HL-60 (cell line): ENCODE measurements at regions not wholly inside any gene's neighbourhood (a gene's known extent, or its start where the extent isn't known, plus 50 kb on each side); places are given as distances from the start of the nearest gene placed in this dataset.

Experiments
- GABPA ChIP-seq: IDR thresholded peaks from 2 replicates; pipeline ENCODE4 v1.6.1; 2012; ENCODE audit warnings: low read depth
- POLR2AphosphoS5 ChIP-seq: IDR thresholded peaks from 2 replicates; pipeline ENCODE4 v1.6.1; 2012; ENCODE audit warnings: low read depth
- SPI1 ChIP-seq: IDR thresholded peaks from 2 replicates; pipeline ENCODE4 v1.6.1; 2012; ENCODE audit warnings: low read depth, mild to moderate bottlenecking, borderline replicate concordance
- TF ChIP-seq, protein P1 (sequence below): IDR thresholded peaks from one replicate; pipeline ENCODE4 v1.5.1; 2011; ENCODE audit warnings: low read length, control low read depth, inconsistent platforms; ENCODE audit not compliant: insufficient read depth

DNA sequence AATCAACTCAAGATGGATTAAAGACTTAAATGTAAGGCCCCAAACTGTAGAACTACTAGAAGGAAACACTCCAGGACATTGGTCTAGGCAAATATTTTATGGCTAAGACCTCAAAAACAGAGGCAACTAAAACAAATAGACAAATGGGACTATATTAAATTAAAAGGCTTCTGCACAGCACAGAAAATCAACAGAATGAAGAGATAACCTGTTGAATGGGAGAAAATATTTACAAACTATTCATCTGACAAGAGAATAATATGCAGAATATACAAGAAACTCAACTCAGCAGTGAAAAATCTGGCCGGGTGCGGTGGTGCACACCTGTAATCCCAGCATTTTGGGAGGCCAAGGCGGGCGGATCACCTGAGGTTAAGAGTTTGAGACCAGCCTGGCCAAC is 84.1 kb upstream of the HNRNPU start:
- no peak for TF ChIP-seq GABPA
- TF ChIP-seq, protein P1, sequence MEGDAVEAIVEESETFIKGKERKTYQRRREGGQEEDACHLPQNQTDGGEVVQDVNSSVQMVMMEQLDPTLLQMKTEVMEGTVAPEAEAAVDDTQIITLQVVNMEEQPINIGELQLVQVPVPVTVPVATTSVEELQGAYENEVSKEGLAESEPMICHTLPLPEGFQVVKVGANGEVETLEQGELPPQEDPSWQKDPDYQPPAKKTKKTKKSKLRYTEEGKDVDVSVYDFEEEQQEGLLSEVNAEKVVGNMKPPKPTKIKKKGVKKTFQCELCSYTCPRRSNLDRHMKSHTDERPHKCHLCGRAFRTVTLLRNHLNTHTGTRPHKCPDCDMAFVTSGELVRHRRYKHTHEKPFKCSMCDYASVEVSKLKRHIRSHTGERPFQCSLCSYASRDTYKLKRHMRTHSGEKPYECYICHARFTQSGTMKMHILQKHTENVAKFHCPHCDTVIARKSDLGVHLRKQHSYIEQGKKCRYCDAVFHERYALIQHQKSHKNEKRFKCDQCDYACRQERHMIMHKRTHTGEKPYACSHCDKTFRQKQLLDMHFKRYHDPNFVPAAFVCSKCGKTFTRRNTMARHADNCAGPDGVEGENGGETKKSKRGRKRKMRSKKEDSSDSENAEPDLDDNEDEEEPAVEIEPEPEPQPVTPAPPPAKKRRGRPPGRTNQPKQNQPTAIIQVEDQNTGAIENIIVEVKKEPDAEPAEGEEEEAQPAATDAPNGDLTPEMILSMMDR = no peak
- no peak for TF ChIP-seq POLR2AphosphoS5
- no peak for TF ChIP-seq SPI1
